Forelimb muscle (tissue), 1 donor: ENCODE measurements at regions not wholly inside any gene's neighbourhood (a gene's known extent, or its start where the extent isn't known, plus 50 kb on each side); places are given as distances from the start of the nearest gene placed in this dataset.

Source experiments
- DNase-seq: peaks from one replicate; pipeline ENCODE4 v3.0.0-alpha.2; 2013; ENCODE audit warnings: low read depth

- no peak for DNase-seq
These were observed 442.4 kb downstream of the TSHZ3 start for GRCh38 chr19:30906871-30907270.

DNA sequence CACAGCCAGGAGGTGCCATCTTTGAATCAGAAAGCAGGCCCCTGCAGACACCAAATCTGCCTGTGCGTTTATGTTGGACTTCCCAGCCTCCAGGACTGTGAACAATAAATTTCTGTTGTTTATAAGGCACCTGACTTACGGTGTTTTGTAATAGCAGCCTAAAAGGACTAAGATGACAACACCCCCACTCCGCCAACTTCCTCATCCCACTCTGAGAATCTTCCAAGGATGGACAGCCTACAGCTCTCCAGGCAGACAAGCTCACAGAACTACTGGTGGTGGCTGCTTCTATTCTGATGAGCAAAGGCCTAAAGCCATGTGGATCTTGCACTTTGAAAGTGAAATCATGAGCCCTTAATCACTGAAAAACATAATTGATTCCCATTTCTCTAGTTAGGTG lies 449.2 kb downstream of the TSHZ3 start:
- DNase-seq, result no peak

- no peak for DNase-seq
These were observed 450.7 kb downstream of the TSHZ3 start for GRCh38 chr19:30898353-30899103.

- no peak for DNase-seq
These were observed 451.7 kb downstream of the TSHZ3 start for GRCh38 chr19:30897553-30897952.

DNA sequence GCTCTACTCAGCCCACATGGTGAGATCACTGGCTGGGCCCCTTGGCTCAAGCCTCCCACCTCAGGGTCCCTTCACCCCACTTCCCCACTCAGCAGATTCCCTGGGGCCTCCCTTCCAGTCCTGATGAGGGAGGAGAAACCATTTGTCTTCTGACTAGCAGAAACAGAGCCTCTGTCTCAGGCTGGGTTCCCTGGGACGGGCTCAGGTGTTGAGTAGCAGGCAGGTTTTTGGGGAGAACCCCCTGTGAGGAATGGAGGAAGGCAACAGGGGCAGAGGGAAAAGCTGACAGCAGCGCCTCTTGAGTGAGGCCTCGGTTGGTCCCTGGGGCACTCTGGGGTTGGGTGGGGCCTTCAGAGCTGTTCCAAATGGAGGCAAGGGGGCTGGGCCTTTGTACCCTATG lies 452.2 kb downstream of the TSHZ3 start:
- no peak for DNase-seq

GRCh38 chr19:30896554-30896953 lies 452.7 kb downstream of the TSHZ3 start:
- no peak for DNase-seq

GRCh38 chr19:30895946-30896345 lies 453.3 kb downstream of the TSHZ3 start:
- DNase-seq, result no peak

GRCh38 chr19:30891051-30891450 lies 458.2 kb downstream of the TSHZ3 start:
- DNase-seq, result no peak

GRCh38 chr19:30890033-30890432 lies 459.2 kb downstream of the TSHZ3 start:
- DNase-seq, result no peak

GRCh38 chr19:30888937-30889336 lies 460.3 kb downstream of the TSHZ3 start:
- DNase-seq, result no peak

DNA sequence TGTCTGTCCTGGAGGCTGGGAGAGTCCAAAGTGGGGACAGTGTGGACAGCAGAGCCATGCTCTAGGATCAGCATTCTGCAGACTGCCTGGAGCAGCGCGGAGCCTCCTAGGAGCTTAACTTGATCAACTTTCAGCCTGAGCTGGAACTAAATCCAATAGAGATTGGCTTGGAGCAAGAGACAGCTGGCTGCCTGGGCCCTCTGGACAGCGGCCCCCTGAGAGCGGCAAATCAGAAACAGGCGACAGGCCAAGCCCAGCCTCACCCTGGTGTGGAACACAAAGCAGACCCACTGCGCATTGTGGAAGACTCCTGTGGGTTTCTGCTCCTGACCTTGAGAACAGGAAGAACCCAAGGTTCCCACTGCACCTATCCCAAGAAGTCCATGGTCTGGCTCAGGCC lies 462.2 kb downstream of the TSHZ3 start:
- no peak for DNase-seq

- no peak for DNase-seq
These were observed 463.0 kb downstream of the TSHZ3 start for GRCh38 chr19:30886222-30886621.

GRCh38 chr19:30884146-30884812 lies 465.0 kb downstream of the TSHZ3 start:
- DNase-seq, result no peak

DNA sequence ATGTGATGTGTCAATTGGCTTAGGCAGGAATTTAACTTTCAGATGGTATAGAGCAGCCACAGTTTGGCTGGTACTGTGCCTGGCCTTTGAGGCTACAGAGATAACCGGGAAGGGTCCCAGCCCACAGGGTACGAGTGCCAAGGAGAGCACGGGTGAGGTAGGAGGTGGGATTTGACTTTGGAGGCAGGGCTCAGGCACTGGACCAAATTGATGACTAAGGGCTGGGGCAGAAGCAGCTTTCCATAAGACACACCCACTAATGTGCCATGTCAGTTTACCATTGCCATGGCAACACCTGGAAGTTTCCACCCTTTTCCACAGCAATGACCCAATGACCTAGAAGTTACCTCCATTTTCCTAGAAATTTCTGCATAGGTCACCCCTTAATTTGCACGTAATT lies 466.2 kb downstream of the TSHZ3 start:
- no peak for DNase-seq

GRCh38 chr19:30882411-30883005 lies 466.7 kb downstream of the TSHZ3 start:
- DNase-seq, result no peak

DNA sequence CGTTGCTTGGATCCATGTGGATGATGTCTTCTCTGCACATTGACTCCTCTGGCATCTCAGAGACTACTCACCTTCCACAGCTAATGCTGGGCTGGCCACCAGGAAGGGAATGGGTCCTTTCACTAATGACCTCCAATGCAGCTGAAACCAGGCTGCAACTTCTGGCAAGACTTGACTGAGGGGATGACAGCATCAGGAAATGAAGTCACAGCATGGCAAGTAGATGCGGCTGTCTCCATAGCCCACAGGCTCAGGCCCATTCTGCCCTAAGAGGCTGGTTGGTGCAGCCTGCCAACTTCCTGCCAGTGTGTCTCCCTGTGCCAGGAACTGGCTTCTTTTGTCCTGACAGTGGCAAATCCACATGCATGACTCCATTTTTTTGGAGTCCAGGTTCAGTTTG lies 467.3 kb downstream of the TSHZ3 start:
- no peak for DNase-seq

DNA sequence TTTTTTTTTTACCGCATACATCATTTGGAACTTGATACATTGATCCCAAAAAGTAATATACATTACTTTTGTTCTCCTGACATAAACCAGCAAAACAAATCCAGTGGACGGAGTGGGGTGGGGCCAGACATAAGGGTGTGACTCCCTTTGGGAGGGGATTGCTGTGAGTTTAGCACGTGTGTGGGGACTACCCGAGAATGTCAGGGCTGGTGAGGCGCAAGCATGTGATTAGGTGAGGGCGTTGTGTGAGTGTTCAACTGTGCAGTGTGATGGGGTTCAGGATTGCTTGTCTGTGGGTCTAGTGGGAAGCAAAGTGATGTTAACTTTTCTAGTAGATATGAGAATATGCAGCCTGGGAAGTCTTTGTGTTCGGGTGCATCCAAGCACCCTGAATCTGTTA lies 468.0 kb downstream of the TSHZ3 start:
- no peak for DNase-seq

GRCh38 chr19:30880551-30880950 lies 468.7 kb downstream of the TSHZ3 start:
- DNase-seq, result no peak

- DNase-seq, result no peak
These were observed 469.1 kb downstream of the TSHZ3 start for GRCh38 chr19:30880151-30880550.

- DNase-seq, result no peak
These were observed 469.5 kb downstream of the TSHZ3 start for GRCh38 chr19:30879736-30880135.

DNA sequence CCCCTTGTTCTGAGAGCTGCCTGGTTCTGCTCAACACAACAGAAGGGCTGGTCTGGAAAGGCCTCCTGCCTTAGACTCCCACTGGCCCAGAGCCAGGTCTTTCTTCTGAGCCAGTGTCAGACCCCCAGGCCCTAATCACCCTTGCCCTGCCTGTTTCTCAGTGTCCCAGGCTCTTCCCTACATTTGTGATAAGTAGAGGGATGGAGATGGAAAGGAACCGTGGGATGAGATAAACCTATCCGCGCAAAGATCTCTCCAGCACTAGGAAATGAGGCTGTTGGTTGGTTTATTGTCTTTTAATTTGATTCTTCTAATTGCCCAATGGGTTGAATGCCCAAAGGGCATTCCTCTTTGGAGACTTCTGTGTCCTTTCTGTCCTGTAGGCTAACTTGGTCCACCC lies 470.0 kb downstream of the TSHZ3 start:
- DNase-seq, result no peak

DNA sequence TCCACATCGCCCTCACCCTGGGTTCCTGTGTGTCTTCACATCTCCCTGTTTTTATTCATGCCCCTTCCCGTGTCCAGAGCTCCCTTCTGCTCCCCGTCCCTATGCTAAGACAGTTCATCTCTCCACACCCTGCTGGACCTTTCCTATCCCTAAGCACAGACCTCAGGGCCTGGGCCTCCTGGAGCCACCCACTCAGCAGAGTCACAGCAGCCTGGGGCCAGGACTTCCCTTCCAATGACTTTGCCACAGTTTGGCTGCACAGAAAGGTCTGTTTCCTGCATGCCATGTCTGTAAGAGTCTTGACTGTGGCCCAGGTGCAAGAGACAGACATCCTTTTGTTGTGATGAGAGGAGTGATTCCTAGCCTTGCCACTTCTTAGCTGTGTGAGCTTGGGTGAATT lies 470.7 kb downstream of the TSHZ3 start:
- no peak for DNase-seq

- no peak for DNase-seq
These were observed 471.5 kb downstream of the TSHZ3 start for GRCh38 chr19:30877661-30878113.
